HK-2 (cell line): ENCODE measurements at regions not wholly inside any gene's neighbourhood (a gene's known extent, or its start where the extent isn't known, plus 50 kb on each side); places are given as distances from the start of the nearest gene placed in this dataset.
"Not testable (repeated sequence)": the region's sequence is repeated elsewhere in the genome, so short reads cannot be mapped to it uniquely, and the experiment has no call there.

ENCODE experiments used
- DNase-seq: peaks from one replicate; pipeline ENCODE4 v3.0.0-alpha.2; 2018; ENCODE audit not compliant: unreplicated experiment

DNA sequence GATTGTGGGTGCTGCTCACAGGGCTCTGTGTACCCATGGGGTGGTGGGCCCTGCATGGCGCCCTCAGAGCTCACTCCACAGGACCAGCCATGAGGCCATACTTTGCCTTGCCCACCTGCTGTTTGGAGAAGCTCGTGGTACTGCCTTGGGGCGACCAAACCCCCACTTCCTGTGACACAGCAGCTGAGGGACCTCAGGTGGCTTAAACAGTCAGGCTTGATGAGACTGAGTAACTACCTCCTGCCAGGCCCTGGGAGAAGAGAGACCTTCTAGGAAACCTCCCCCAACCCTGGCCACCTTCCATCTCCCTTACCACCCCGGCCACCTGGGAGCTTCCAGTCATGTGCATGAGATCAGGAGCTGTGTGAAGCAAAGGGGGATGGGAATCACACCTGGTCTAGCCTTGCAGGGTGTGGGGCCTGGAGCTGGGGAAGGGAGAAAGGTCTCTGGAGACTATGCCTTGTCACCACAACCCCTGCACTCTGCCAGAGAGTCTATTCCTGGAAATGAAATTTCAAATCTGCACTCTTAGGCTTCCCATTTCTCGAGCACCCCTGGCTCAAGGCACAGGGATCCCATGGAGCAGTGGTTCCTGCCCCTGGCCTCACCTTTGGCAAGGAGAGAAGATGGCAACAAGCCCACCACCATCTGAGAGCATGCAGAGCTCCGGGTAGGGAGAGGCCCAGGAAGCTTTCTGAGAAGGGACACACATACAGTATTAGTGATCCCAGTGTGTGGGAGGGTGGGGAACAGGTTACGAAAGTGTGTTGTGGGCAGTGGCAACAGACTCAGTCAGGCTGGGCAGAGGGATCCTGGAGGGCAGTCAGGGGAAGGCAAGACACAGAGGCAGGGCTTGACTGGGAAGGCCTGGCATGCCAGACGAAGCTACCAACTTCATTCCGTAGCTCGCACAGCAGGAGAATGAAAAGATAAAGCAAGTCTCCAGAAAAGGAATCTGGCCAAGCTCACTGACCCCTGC, 125.0 kb downstream of the URI1 start:
- DNase-seq, result no peak

DNA sequence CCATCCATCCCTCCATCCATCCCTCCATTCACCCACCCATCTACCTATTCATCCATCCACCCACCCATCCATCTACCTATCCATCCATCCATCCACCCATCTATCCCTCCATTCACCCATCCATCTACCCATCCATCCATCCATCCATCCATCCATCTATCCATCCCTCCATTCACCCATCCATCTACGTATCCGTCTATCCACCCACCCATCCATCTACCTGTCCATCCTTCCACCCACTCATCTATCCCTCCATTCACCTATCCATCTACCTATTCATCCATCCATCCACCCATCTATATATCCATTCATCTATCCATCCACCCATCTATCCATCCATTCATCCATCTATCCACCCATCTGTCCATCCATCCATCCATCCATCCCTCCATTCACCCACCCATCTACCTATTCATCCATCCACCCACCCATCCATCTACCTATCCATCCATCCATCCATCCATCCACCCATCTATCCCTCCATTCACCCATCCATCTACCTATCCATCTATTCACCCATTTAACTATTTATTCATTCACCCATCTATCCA, 126.0 kb downstream of the URI1 start:
- not testable (repeated sequence) for DNase-seq

DNA sequence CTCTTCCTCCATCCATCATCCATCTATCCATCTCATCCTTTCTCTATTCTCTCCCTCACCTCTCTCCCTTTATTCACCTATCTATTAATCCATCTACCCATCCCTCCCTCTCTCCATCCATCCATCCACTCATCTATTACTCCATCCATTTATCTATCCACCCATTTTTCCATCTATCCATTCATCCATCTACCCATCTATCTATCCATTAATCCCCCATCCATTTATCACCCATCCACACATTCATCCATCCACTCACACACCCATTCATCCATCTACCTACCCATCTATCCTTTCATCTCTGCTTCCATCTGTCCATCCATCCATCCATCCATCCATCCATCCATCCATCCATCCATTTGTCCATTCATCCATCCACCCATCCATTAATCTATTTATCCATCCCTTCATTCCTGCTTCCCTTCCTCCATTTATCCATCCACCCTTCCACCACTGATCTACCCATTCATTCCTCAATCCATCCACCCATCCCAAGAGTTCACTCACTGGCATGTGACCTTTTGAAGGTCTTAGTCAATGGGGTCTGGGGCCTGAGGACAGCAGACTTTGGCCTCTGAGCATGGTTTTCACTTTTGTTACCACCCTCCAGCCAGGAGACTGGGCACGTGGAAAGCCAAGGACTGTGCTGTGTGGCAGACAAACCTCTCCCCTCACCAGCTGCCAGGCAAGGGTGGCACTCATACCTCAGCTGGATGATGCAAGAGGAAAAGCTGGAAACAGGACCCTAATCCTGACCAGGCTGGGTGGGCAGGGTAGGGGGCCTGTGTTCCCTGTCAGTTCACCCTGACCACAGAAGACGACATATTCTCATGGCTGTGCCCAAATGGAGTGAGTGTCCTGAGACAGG, 126.7 kb downstream of the URI1 start:
- no peak for DNase-seq

DNA sequence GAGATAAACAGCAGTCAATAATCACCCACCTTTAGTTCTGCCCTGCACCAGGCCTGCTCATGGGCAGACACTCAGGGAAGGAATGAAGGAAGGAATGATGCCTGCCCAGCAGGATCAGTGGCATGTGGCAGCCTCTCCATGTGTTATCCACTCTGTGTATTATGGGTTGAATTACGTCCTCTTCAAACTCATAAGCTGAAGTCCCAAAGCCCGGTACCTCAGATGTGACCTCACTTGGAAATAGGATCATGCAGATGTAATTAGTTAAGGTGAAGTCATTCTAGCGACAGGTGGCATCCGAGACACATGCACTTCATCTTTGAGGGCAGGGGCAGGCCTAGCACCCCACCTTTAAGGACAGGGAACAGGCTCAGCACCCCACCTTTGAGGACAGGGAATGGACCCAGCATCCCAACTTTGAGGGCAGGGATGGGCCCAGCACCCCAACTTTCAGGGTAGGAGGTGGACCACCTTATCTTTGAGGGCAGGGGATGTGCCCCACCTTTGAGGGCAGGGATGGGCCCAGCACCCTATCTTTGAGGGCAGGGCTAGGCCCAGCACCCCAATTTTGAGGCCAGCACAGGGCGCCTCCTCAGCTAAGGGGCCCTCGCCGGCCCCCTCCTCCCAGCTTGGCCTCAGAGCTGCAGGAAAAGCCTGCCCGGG, 127.6 kb downstream of the URI1 start:
- DNase-seq, result no peak

DNA sequence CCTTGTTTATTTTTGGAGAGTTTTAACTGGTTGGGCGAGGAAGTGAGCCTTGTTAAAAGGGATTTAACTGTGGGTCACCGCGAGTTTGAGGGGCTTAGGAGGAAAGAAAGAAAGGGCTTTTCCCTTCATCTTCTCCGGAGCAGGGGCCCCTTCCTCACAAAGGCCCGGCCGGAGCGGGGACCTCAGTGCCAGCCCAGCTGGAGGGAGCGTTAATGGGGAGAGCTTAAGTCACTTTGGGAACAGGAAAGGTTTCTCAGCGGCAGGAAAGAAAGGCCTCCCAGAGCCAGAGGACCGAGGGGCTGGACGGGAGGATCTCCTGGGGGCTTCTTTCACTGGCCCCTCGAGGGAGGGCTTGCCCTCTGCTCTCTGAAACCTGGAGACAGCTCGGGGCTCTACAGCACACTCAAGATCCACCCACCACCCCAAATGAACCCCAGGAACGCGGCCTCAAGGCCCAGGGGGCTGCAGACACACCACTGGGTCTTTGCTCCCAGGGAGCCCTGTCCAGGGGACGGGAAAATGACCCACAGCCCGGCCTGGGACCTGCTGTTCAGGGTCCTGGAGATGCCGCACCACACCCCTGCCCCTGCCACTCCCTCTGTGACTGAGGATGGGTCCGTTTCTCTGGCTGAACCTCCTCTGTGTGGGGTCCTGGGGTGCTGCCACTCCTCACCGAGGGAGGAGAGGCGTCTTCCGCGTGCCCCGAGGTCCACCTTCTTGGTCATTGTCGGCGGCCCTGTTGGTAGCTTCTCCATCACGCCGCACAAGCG, 128.3 kb downstream of the URI1 start:
- no peak for DNase-seq

DNA sequence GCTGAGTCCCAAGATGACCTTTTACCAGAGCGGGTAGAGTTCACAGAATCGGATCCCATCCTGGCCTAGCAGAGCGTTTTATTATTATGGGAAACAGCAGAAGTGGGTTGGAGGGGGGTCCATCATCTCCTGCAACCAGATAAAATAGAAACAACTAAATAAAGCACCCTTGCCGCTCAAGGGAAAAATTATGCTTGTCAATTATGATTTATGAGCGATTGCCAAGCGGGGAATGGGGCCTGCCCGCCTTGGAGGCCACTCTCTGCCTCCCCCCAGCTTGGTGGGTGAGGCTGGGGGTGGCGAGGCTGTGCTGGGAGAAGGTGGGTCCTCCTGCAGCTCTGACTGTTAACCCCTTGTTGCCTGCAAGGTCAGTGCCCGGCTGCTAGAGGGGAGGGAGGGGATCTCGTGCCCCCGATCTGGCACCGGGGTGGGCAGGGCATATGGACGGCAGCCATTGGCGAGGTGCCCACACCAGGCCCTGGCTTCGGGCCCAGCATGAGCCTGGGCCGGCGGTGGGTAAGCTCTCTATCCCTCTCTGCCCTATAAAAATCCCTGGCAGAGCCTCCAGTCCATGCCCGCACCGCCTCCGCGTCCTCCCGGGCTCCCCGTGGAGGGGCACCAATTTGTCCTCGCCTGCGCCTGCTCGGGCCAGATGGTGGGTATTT, 129.1 kb downstream of the URI1 start:
- DNase-seq, result no peak

DNA sequence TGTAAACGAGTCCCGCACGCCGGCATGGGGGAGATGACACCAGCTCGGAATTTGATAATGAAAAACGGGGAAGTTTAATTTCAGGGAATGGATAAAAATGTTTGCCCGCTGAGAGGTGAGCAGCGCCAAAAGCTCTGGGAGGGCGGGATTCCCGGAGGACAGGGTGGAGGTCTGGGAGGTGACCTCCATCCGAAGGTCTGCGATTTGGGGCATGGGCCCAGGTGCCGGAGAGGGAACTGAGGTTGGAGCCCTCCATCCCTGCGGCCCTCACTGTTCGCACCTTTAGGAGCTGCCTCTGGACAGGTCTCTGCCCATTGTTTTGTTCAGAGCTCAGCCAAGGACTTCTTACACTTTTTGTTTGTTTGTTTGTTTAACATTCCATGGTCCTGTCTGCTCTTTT, 129.8 kb downstream of the URI1 start:
- no peak for DNase-seq

DNA sequence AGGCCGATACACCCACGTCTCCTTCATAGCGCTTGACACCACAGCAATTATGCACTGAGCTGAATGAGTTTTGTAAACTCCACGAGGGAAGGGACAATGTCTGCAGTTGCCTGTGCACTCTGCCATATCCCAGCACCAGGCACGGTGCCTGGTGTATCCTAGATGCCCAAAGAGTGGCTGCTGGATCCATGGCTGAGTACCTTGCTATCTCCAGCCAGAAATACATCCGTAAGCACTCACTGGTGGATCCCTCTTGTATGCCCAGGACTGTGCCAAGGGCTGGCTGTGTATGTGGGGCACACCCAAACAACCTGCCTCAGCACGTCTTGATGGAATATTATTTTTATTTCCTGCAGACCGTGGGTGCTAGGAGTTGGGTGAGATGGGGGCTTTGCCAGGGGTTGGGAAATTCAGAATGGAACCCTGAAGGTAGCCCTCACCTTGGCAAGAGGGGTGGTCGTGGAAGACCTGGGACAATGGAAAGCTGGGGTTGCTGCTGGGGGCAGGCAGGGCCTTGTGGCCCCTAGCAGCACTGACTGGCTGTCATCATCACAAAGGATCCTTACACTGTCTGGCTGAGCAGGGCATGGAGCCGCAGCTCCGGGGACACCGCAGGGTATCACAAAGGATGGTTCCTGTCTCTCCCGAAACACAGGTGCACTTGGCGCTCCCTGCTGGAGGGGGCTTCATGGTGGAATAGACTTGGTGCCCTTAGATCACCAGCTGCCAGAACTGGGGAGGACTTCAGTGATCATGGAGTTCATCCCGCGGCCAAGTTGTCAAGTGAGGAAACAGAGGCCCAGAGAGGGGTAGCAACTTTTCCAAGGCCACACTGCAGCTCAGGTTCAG, 131.3 kb downstream of the URI1 start:
- DNase-seq, result no peak

DNA sequence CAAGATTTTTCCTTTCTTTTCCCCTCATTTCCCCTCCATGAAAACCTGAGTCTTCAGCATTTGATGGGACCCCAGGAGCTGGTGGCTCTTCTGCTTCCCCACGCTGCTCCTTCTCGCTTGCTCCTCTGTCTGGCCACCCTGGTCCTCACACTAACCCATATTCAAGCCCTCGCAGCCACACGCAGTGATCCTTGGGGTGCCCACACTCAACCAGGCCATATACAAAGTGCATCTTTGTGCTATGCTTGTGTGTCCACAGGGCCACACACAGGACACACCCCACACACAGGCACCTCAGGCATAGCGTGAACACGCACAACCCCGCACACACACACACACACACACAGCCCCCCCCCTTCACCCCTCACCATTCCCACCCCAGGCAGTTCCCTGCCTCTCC, 132.1 kb downstream of the URI1 start:
- DNase-seq, result no peak

DNA sequence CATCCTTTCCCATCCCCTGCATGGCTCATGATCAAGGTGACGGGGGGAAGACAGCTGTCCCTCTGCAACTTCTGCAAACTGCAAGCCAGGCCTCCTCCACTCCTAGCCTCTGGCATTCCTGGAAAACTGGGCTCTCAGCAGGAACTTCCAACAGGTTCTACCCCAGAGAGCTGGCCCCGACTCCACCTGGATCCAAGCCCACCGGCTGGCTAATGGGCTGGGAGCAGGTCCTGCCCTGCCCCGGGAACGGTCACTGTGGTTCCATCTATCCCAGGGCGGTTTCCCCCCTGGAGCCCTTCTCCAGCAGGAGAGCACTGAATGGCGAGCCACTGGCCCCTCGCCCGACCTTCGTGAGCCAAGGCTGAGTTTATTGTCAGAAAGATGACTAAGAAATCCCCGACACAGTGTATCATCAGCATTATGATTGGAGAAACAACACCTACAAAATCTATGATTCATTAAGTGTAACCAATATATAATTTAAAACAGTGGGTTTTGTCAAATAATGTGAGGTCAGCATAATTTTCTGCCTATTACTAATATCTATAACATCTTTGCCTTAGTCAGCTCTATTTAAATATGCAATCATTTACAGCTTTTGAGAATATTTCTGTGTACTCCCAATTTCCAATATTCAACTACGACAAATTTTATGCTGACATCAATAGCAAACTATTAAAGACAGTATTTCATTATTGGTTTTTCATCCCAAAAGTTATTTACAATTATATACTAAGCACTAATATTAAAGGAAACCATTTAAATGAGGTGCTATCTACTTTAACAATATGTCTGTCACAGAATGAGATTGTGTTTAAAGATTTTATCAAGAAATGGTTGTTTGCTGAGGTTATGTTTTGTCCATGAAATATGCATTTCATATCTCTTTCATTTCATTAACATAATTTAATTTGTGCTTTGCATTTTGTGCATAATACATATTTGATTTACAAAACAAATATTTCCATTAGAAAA, 133.0 kb downstream of the URI1 start:
- DNase-seq, result no peak

DNA sequence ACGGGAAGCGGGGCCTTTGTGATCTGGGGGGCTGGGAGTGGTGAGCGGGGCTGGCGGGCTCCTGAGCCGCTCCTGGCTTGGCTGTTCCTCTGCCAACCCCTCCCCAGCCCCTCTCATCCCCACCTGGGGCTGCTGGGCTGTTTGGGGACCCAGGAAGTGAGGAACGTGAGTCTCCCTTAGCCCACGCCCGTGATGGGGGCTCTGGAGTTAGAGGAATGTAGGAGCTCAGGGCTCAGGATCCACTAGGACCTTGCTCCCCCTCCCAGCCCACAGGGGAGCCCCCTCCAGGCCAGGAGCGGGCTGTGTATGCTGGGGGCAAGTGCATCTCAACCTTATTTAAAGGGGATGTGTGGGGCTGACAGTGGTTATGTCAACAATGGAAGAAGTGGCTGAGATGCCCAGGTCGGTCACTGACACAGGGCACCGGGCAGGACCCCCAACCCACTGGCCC, 134.1 kb downstream of the URI1 start:
- DNase-seq, result no peak

DNA sequence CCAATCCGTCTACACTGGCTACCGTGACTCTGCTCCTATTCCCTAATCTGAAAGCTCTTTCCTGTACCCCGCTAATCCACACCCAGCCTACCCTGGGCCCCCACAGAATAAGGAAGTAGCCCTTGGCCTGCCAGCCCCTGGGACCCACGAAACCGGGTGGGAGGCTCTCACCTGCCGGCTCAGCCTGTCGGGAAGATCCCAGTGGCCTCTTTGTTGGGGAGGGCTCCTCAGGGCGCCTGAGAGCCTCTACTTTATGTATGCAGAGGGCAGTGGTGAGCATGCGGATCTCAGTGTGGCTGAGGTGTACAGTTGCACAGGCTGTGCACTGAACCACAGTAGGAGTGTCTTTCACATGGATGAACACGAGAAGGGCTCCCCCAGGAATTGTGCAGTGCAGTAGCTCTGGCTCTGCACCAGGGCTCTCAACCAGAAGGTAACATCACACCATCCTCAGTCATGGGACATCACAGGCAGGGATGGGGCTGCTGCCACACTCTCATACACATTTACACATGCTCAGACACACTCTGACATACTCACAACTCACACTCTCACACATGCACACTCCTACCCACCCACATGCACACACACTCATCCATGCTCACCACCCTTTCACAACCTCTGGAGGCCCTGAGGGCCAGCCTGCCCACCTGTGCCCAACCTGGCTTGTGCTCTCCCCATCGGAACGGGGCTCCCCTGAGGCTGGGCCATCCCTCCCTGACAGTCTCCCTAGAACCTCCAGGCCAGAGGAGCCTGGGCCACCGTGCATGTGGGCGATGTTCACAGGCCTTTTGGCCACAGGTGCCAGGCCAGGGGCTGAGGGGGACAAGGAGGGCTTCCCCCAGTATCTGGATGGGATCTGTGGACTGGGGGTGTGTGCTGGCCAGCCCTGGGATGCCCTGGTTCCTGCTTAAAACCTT, 135.0 kb downstream of the URI1 start:
- no peak for DNase-seq

DNA sequence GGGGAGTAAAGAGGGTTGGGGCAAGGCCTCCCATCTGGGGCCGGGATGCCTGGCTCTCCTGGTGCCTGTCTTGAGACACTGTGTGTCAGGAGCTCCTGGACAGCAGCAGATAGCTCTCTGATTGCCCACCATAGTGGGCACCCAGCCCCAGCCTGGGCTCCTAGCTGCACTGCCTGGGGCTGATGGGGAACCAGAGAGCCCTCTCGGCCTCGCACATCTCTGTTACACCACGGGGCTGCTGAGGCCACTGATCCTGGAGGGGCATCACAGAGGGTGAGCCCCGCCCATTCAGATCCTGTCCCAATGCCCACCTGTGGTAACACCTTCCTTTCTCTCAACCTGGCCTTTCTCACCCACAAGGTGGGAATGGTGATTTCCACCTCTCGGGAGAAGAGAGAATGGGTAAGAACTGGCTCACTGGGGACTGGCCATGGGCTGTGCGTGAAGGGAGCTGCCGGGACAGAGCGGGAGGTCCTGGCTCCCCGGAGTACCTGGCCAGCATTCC, 135.9 kb downstream of the URI1 start:
- no peak for DNase-seq

DNA sequence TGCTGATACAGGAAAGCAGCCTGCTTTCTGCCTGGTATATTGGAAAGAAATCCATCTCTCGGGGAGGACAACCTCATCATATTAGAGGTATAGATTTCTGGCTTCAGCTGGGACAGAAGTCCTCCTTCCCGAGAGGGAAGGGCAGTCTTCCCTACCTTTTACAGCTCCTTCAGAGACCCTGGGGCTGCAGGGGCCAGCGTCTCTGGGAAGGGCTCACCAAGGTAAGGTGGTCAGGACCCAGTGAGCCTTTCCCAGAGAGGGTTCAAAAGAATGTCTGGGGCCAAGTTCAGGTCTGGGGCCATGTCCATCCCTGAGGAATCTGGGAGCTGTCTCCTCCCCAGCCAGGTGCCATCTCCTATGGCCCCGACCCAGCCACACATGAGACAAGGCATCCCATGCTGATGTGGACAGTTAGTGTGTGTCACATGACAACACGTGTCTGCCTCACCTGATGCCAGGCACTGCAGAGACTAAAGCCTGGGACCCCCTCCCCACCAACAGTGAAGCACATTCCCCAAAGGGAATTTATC, 136.4 kb downstream of the URI1 start:
- no peak for DNase-seq

DNA sequence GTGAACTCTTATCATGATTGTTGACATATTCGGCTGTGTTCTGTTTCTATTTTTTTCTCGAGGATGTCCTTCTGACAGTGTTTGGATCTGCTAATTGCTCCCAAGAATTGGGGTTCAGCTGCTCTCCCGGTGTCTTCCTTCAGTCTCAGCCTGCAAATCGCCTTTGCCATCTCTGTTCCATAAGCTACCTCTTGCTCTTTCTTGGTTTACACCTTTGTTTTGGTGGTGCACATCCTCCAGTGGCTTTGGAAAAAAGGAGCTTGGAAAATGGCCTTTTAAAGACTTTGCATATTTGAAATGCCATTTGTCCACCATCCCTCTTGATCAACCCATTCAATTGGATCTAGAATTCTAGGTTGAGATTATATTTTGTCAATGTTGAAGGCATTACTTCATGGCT, 137.2 kb downstream of the URI1 start:
- no peak for DNase-seq

DNA sequence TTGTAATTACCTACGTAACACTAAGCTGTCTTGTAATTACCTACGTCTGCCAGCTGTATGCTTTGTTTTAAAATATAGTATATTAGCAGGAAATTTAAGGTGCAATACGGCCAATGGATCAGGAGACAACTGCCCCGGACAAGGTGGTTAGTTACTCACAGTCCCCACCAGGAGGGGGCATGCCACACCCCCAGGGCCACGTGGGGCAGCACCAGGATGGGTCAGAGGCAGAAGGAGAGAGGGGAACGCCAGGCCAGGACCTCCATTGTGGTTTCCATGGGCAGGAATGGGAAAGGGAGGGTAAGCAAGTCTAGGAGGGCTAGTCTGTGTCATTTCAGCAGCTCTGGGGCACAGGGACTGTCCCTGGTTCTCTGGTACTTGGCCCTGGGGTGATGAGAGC, 140.1 kb downstream of the URI1 start:
- DNase-seq, result no peak

DNA sequence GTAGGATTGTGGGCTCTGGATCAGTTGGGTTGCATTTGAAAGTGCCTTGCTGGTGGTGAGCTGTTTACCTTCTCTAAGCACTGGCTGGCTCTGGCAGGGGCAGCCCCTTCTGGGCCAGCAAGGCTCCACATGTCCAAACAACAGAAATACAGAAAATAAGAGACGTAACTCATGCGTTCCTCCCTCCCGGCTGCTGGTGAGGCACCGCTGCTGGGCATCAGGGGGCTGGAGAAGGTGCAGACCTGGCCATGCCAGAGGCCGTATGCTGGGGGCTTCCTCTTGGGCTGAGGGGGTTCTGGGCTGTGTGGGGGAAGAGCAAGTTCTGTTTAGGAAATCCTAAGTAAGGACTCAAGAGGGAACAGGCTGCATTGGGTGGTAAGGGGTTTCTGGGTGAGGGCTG, 140.6 kb downstream of the URI1 start:
- no peak for DNase-seq
